ENCODE measurements at regions not wholly inside any gene's neighbourhood (a gene's known extent, or its start where the extent isn't known, plus 50 kb on each side); places are given as distances from the start of the nearest gene placed in this dataset.

DNA sequence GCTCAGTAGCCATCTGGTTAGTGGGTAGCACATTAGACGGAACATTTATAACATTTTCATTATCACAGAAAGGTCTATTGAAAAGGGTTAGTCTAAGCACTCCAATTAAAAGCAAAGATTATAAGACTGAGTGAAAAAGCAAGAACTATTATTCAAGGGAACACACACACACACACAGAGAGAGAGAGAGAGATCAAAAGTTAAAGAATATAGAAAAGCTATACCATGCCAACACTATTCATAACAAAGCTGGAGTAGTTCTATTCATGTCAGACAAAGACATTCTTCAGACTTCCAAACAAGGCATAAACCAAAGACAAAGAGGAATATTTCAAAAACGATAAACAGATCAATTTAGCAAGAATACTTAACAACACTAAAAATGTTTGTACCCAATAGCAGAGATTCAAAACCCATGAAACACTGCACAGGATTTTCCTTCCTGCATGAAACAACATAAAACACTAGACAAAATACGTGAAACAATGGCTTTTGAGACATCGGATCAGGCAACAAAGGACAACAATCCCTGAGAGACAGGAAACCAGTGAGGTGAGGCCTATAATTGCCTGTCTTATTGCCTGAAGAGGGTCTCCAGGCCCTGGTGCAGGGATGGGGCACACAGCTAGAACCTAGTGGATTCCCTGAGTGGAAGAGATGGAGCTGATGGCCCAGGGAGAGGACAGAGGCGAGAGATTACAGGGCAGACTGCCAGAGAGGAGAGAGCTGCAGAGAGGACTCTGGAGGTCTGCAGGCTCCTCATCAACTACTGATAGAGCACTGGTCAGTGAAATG lies 83.6 kb upstream of the NPAS2 start:
- TF ChIP-seq, protein P1, sequence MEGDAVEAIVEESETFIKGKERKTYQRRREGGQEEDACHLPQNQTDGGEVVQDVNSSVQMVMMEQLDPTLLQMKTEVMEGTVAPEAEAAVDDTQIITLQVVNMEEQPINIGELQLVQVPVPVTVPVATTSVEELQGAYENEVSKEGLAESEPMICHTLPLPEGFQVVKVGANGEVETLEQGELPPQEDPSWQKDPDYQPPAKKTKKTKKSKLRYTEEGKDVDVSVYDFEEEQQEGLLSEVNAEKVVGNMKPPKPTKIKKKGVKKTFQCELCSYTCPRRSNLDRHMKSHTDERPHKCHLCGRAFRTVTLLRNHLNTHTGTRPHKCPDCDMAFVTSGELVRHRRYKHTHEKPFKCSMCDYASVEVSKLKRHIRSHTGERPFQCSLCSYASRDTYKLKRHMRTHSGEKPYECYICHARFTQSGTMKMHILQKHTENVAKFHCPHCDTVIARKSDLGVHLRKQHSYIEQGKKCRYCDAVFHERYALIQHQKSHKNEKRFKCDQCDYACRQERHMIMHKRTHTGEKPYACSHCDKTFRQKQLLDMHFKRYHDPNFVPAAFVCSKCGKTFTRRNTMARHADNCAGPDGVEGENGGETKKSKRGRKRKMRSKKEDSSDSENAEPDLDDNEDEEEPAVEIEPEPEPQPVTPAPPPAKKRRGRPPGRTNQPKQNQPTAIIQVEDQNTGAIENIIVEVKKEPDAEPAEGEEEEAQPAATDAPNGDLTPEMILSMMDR (IDR thresholded peaks at IDR 0.05; ENCODE audit: low read length) = no peak
- no peak for TF ChIP-seq EZH2 (IDR thresholded peaks at IDR 0.05; ENCODE audit: borderline replicate concordance, low read length)

All from OCI-LY1 (cell line).